GM13977 (cell line): ENCODE measurements at regions not wholly inside any gene's neighbourhood (a gene's known extent, or its start where the extent isn't known, plus 50 kb on each side); places are given as distances from the start of the nearest gene placed in this dataset.
"Not testable (repeated sequence)": the region's sequence is repeated elsewhere in the genome, so short reads cannot be mapped to it uniquely, and the experiment has no call there.

Experiments used
- DNase-seq: peaks from one replicate; pipeline ENCODE4 v3.0.0; 2012; ENCODE audit warnings: low spot score
- CTCF ChIP-seq: IDR thresholded peaks from 2 replicates; pipeline ENCODE4 v1.5.1; 2012; ENCODE audit warnings: mild to moderate bottlenecking, control low read depth; ENCODE audit not compliant: insufficient read depth; ENCODE audit errors: extremely low read depth, missing control alignments
- in situ Hi-C: fragments of 300-500 bp; cut with MboI; formaldehyde crosslinking; loops from one replicate; pipeline ENCODE4 v1.12.0; 2022; ENCODE audit warnings: low sequenced_read_pairs, low pct_unique_long_range_greater_than_20kb, mixed read lengths, inconsistent platforms; ENCODE audit not compliant: unreplicated experiment

- no peak for TF ChIP-seq CTCF
- DNase-seq: no peak
- in situ Hi-C loops: no loop called here
Observed at GRCh38 chr6:4664911-4665310, 111.3 kb upstream of the CDYL start.

GRCh38 chr6:4664117-4664626 is 112.0 kb upstream of the CDYL start:
- TF ChIP-seq CTCF: no peak
- in situ Hi-C loops: no loop called here
- DNase-seq: no peak

GRCh38 chr6:4662886-4663285 is 113.3 kb upstream of the CDYL start:
- no peak for DNase-seq
- no peak for TF ChIP-seq CTCF
- in situ Hi-C loops: no loop called here

- no peak for DNase-seq
- no peak for TF ChIP-seq CTCF
- in situ Hi-C loops: no loop called here
Observed at GRCh38 chr6:4661391-4661790, 114.8 kb upstream of the CDYL start.

GRCh38 chr6:4660377-4661321 is 115.6 kb upstream of the CDYL start:
- no peak for DNase-seq
- in situ Hi-C loops: no loop called here
- TF ChIP-seq CTCF: no peak

- in situ Hi-C loops, DNase-seq: not testable (repeated sequence)
Observed at GRCh38 chr6:4659719-4660118, 116.5 kb upstream of the CDYL start.

- in situ Hi-C loops: no loop called here
- TF ChIP-seq CTCF: no peak
- no peak for DNase-seq
Observed at GRCh38 chr6:4658486-4658885, 117.7 kb upstream of the CDYL start.
